BLaER1 treated with 17β-estradiol and CSF1 and Interleukin-3, amounts not matched to agents 10 nM and 100 nM (cell line): ENCODE measurements at regions not wholly inside any gene's neighbourhood (a gene's known extent, or its start where the extent isn't known, plus 50 kb on each side); places are given as distances from the start of the nearest gene placed in this dataset.
"Not testable (repeated sequence)": the region's sequence is repeated elsewhere in the genome, so short reads cannot be mapped to it uniquely, and the experiment has no call there.

Experiments used
- H3K27ac ChIP-seq, 11 experiments: shearing (Covaris generic); formaldehyde crosslinking; 2 replicates each; pipeline ENCODE4 v1.8.1; 2022
- H3K27me3 ChIP-seq, 11 experiments: shearing (Covaris generic); formaldehyde crosslinking; 2 replicates each; pipeline ENCODE4 v1.8.1; 2022
- H3K36me3 ChIP-seq, 11 experiments: shearing (Covaris generic); formaldehyde crosslinking; 2 replicates each; pipeline ENCODE4 v1.8.1; 2022
- H3K4me1 ChIP-seq, 10 experiments: shearing (Covaris generic); formaldehyde crosslinking; 2 replicates each; pipeline ENCODE4 v1.8.1; 2022
- H3K4me2 ChIP-seq, 11 experiments: shearing (Covaris generic); formaldehyde crosslinking; 2 replicates each; pipeline ENCODE4 v1.8.1; 2022
- H3K4me3 ChIP-seq, 10 experiments: shearing (Covaris generic); formaldehyde crosslinking; 2 replicates each; pipeline ENCODE4 v1.8.1; 2022
- H3K9ac ChIP-seq, 11 experiments: shearing (Covaris generic); formaldehyde crosslinking; 2 replicates each; pipeline ENCODE4 v1.8.1; 2022
- H3K9me3 ChIP-seq, 11 experiments: shearing (Covaris generic); formaldehyde crosslinking; replicated peaks in 1 of 11; 2 replicates each; pipeline ENCODE4 v1.8.1; 2022
- H4K20me1 ChIP-seq, 11 experiments: shearing (Covaris generic); formaldehyde crosslinking; 2 replicates each; pipeline ENCODE4 v1.8.1; 2022
- Cebpa-rat ChIP-seq, 11 experiments: shearing (Covaris generic); IDR thresholded peaks; 2 replicates each; pipeline ENCODE4 v1.8.1; 2022

GRCh38 chr14:66315098-66315497 lies 171.1 kb upstream of the CCDC196 start:
- Histone ChIP-seq H3K9ac (no peak overlapping the region), H4K20me1 (no peaks in the 10 kb centered on the region), H3K36me3 (no peaks in the 10 kb centered on the region), H3K4me3 (no peak overlapping the region), H3K9me3 (peaks cover 22 to 34% (median 29%) of the 10 kb centered on the region in 11 experiments), H3K27ac (no peak overlapping the region), H3K4me2 (no peak overlapping the region), H3K4me1 (no peaks in the 10 kb centered on the region), H3K27me3 (no peaks in the 10 kb centered on the region)
- no peak for TF ChIP-seq Cebpa-rat (IDR thresholded peaks at IDR 0.05)

- H3K4me2 ChIP-seq = no peak overlapping the region
- no peak for TF ChIP-seq Cebpa-rat (IDR thresholded peaks at IDR 0.05)
- no peaks in the 10 kb centered on the region for H4K20me1 ChIP-seq
- no peaks in the 10 kb centered on the region for H3K27me3 ChIP-seq
- H3K36me3 ChIP-seq = no peaks in the 10 kb centered on the region
- H3K9me3 ChIP-seq = peaks cover 22 to 34% (median 29%) of the 10 kb centered on the region in 11 experiments
- no peaks in the 10 kb centered on the region for H3K4me1 ChIP-seq
- H3K9ac ChIP-seq = no peak overlapping the region
- no peak overlapping the region for H3K4me3 ChIP-seq
- no peak overlapping the region for H3K27ac ChIP-seq
Measured at GRCh38 chr14:66315548-66315947, 170.6 kb upstream of the CCDC196 start.

- Histone ChIP-seq H3K9ac (no peak overlapping the region), H3K9me3 (peaks cover 9 to 18% (median 14%) of the 10 kb centered on the region in 11 experiments; a peak in 21 of 22 replicates), H3K36me3 (no peaks in the 10 kb centered on the region), H3K4me2 (no peak overlapping the region), H4K20me1 (no peaks in the 10 kb centered on the region), H3K4me3 (no peak overlapping the region), H3K27me3 (no peaks in the 10 kb centered on the region), H3K4me1 (no peaks in the 10 kb centered on the region), H3K27ac (no peak overlapping the region)
- no peak for TF ChIP-seq Cebpa-rat (IDR thresholded peaks at IDR 0.05)
Measured at GRCh38 chr14:66322564-66322963, 163.6 kb upstream of the CCDC196 start.

GRCh38 chr14:66330228-66330627 lies 155.9 kb upstream of the CCDC196 start:
- H3K4me3 ChIP-seq = no peak overlapping the region
- H3K4me2 ChIP-seq = no peak overlapping the region
- no peak overlapping the region for H3K9ac ChIP-seq
- no peaks in the 10 kb centered on the region for H4K20me1 ChIP-seq
- H3K36me3 ChIP-seq = no peaks in the 10 kb centered on the region
- H3K27ac ChIP-seq = no peak overlapping the region
- no peaks in the 10 kb centered on the region for H3K4me1 ChIP-seq
- no peaks in the 10 kb centered on the region for H3K27me3 ChIP-seq
- H3K9me3 ChIP-seq = no peaks in the 10 kb centered on the region; a peak in 1 of 22 replicates
- TF ChIP-seq Cebpa-rat (IDR thresholded peaks at IDR 0.05) = no peak

GRCh38 chr14:66330916-66331315 lies 155.3 kb upstream of the CCDC196 start:
- Histone ChIP-seq H3K27me3 (no peaks in the 10 kb centered on the region), H4K20me1 (no peaks in the 10 kb centered on the region), H3K27ac (no peak overlapping the region), H3K36me3 (no peaks in the 10 kb centered on the region), H3K4me3 (no peak overlapping the region), H3K9me3 (no peaks in the 10 kb centered on the region; a peak in 1 of 22 replicates), H3K4me1 (no peaks in the 10 kb centered on the region), H3K4me2 (no peak overlapping the region; a peak in 1 of 22 replicates), H3K9ac (no peak overlapping the region)
- no peak for TF ChIP-seq Cebpa-rat (IDR thresholded peaks at IDR 0.05)

- H3K36me3 ChIP-seq, H3K4me2 ChIP-seq: not testable (repeated sequence)
Measured at GRCh38 chr14:66333293-66333692, 152.9 kb upstream of the CCDC196 start.

GRCh38 chr14:66341239-66341638 lies 144.9 kb upstream of the CCDC196 start:
- H4K20me1 ChIP-seq = no peaks in the 10 kb centered on the region
- H3K9ac ChIP-seq = no peak overlapping the region
- H3K4me1 ChIP-seq = no peaks in the 10 kb centered on the region
- H3K27me3 ChIP-seq = no peaks in the 10 kb centered on the region
- H3K4me3 ChIP-seq = no peak overlapping the region
- H3K27ac ChIP-seq = no peak overlapping the region
- H3K36me3 ChIP-seq = no peaks in the 10 kb centered on the region
- no peaks in the 10 kb centered on the region for H3K9me3 ChIP-seq
- H3K4me2 ChIP-seq = no peak overlapping the region
- no peak for TF ChIP-seq Cebpa-rat (IDR thresholded peaks at IDR 0.05)

More at GRCh38 chr14:66333293-66333692, 152.9 kb upstream of the CCDC196 start:
- not testable (repeated sequence) for H3K4me3 ChIP-seq, H3K9me3 ChIP-seq, H3K4me1 ChIP-seq, H4K20me1 ChIP-seq, H3K27ac ChIP-seq, H3K9ac ChIP-seq, H3K27me3 ChIP-seq

GRCh38 chr14:66345986-66346385 lies 140.2 kb upstream of the CCDC196 start:
- Histone ChIP-seq H3K4me1 (no peaks in the 10 kb centered on the region), H4K20me1 (no peaks in the 10 kb centered on the region), H3K9me3 (peaks cover 16 to 25% (median 21%) of the 10 kb centered on the region in 11 experiments; a peak in 21 of 22 replicates), H3K27me3 (no peaks in the 10 kb centered on the region), H3K27ac (no peak overlapping the region), H3K36me3 (no peaks in the 10 kb centered on the region), H3K9ac (no peak overlapping the region), H3K4me2 (no peak overlapping the region), H3K4me3 (no peak overlapping the region)
- TF ChIP-seq Cebpa-rat (IDR thresholded peaks at IDR 0.05) = no peak

GRCh38 chr14:66351310-66351709 lies 134.9 kb upstream of the CCDC196 start:
- Histone ChIP-seq H3K36me3 (no peaks in the 10 kb centered on the region), H3K4me1 (no peaks in the 10 kb centered on the region), H3K9ac (no peak overlapping the region), H3K4me3 (no peak overlapping the region), H3K27ac (no peak overlapping the region), H3K27me3 (no peaks in the 10 kb centered on the region), H3K4me2 (no peak overlapping the region), H3K9me3 (peaks cover 20 to 44% (median 33%) of the 10 kb centered on the region in 11 experiments; a peak in 21 of 22 replicates), H4K20me1 (no peaks in the 10 kb centered on the region)
- TF ChIP-seq Cebpa-rat (IDR thresholded peaks at IDR 0.05) = no peak

- no peak for TF ChIP-seq Cebpa-rat (IDR thresholded peaks at IDR 0.05)
- H4K20me1 ChIP-seq = no peaks in the 10 kb centered on the region
- no peak overlapping the region for H3K27ac ChIP-seq
- no peaks in the 10 kb centered on the region for H3K4me1 ChIP-seq
- no peaks in the 10 kb centered on the region for H3K27me3 ChIP-seq
- no peaks in the 10 kb centered on the region; a peak in 1 of 22 replicates for H3K9me3 ChIP-seq
- no peak overlapping the region for H3K4me2 ChIP-seq
- no peaks in the 10 kb centered on the region for H3K36me3 ChIP-seq
- no peak overlapping the region for H3K4me3 ChIP-seq
- H3K9ac ChIP-seq = no peak overlapping the region
Measured at GRCh38 chr14:66359500-66359899, 126.7 kb upstream of the CCDC196 start.
